GM12878 (cell line): ENCODE measurements at regions not wholly inside any gene's neighbourhood (a gene's known extent, or its start where the extent isn't known, plus 50 kb on each side); places are given as distances from the start of the nearest gene placed in this dataset.

Source experiments
- ATAC-seq: fragments of 200-7000 bp; cut with Tn5 transposase; 3 replicates; pipeline ENCODE4 v1.9.1; 2020; ENCODE audit warnings: mild to moderate bottlenecking, moderate library complexity
- BruUV-seq: library from RNA; stranded (reverse); fragments of 400-500 nt; replicated peaks from 2 replicates; lab custom pipeline; 2021; lab: Mats Ljungman, UMichigan
- CTCF ChIA-PET: fragments of 300-600 bp; sonication (Branson Sonifier 250); formaldehyde crosslinking; extraction: SDS; loops from one replicate; lab custom pipeline; 2021; ENCODE audit warnings: inconsistent platforms; lab: Yijun Ruan, JAX
- POLR2A ChIA-PET: fragments of 350-600 bp; formaldehyde crosslinking; extraction: SDS; loops from one replicate; lab custom pipeline; 2021; ENCODE audit warnings: inconsistent platforms; lab: Charles Lee
- RAD21 ChIA-PET: fragments of 300-600 bp; sonication (Branson Sonifier 250); formaldehyde crosslinking; loops from one replicate; lab custom pipeline; 2023; ENCODE audit warnings: antibody characterized with exemption; ENCODE audit not compliant: unreplicated experiment; lab: Charles Lee
- SMC1A ChIA-PET: fragments of 300-600 bp; sonication (Branson Sonifier 250); formaldehyde crosslinking; loops from one replicate; lab custom pipeline; 2023; ENCODE audit not compliant: unreplicated experiment, uncharacterized antibody; lab: Charles Lee
- DNase-seq: peaks from one replicate; pipeline ENCODE4 v3.0.0-alpha.2; 2011; ENCODE audit warnings: low read depth, low spot score
- FAIRE-seq: peaks from 3 replicates; lab custom pipeline; 2011; peaks lifted over from hg19 to GRCh38; lab: Jason Lieb, UNC
- H2AFZ ChIP-seq: 2 replicates; pipeline ENCODE4 v1.6.0; 2011; ENCODE audit warnings: low read depth, low read length, control low read depth; ENCODE audit not compliant: control insufficient read depth
- H3K27ac ChIP-seq: 2 replicates; pipeline ENCODE4 v1.5.1; 2011; ENCODE audit warnings: control low read depth; ENCODE audit not compliant: control insufficient read depth, insufficient read depth
- H3K27me3 ChIP-seq, 2 experiments: replicated peaks in 1 of 2; 2 replicates each; pipeline versions ENCODE4 v1.6.0 to v1.6.1; 2011; ENCODE audit warnings: low read length in 1 of 2; ENCODE audit not compliant: control insufficient read depth in 2 of 2, insufficient read depth in 2 of 2
- H3K36me3 ChIP-seq, 2 experiments: 2 replicates each; pipeline ENCODE4 v1.5.1; 2011; ENCODE audit warnings: low read length in 1 of 2; ENCODE audit not compliant: control insufficient read depth in 2 of 2, insufficient read depth in 2 of 2
- H3K4me1 ChIP-seq: 2 replicates; pipeline ENCODE4 v1.6.1; 2011; ENCODE audit warnings: mild to moderate bottlenecking, low read length, moderate library complexity, mixed read lengths; ENCODE audit not compliant: control insufficient read depth, insufficient read depth
- H3K4me2 ChIP-seq: 2 replicates; pipeline ENCODE4 v1.6.0; 2011; ENCODE audit warnings: control low read depth; ENCODE audit not compliant: control insufficient read depth, insufficient read depth
- H3K4me3 ChIP-seq: fragments of 200-600 bp; sonication (generic); 2 replicates; pipeline ENCODE4 v1.5.1; 2016
- H3K79me2 ChIP-seq: 2 replicates; pipeline ENCODE4 v1.6.0; 2011; ENCODE audit warnings: low read length; ENCODE audit not compliant: control insufficient read depth, insufficient read depth
- H3K9ac ChIP-seq: 2 replicates; pipeline ENCODE4 v1.8.0; 2011; ENCODE audit warnings: low read length, control low read depth, mixed read lengths; ENCODE audit not compliant: control insufficient read depth, insufficient read depth
- H3K9me3 ChIP-seq: replicated peaks from 3 replicates; pipeline ENCODE4 v1.5.1; 2011; ENCODE audit warnings: mild to moderate bottlenecking, low read length; ENCODE audit not compliant: control insufficient read depth, insufficient read depth
- H4K20me1 ChIP-seq: 2 replicates; pipeline ENCODE4 v1.6.0; 2011; ENCODE audit not compliant: control insufficient read depth, insufficient read depth
- BCL11A ChIP-seq: IDR thresholded peaks from 2 replicates; pipeline ENCODE4 v1.6.1; 2011; ENCODE audit warnings: low read depth, low read length
- BHLHE40 ChIP-seq, 2 experiments: fragments of 450-650 bp in 1 of 2; IDR thresholded peaks; 2 replicates each; pipeline ENCODE4 v1.6.1; 2011 to 2017; ENCODE audit warnings: low read depth in 2 of 2, borderline replicate concordance in 1 of 2, improper control_type of control experiment in 1 of 2, low read length in 1 of 2, mild to moderate bottlenecking in 1 of 2
- CHD4 ChIP-seq: fragments of 200-600 bp; sonication (generic); IDR thresholded peaks from 2 replicates; pipeline ENCODE4 v1.6.1; 2016; ENCODE audit warnings: mild to moderate bottlenecking
- GABPA ChIP-seq: IDR thresholded peaks from 2 replicates; pipeline ENCODE4 v1.6.1; 2014; ENCODE audit warnings: antibody characterized with exemption, low read depth, mild to moderate bottlenecking, inconsistent platforms
- GATAD2B ChIP-seq: fragments of 450-650 bp; conservative IDR thresholded peaks from 2 replicates; pipeline ENCODE4 v1.6.1; 2017; ENCODE audit warnings: low read depth, mild to moderate bottlenecking, moderate library complexity
- PAX8 ChIP-seq: fragments of 450-650 bp; IDR thresholded peaks from 2 replicates; pipeline ENCODE4 v1.6.1; 2017; ENCODE audit warnings: mild to moderate bottlenecking, moderate library complexity
- ZNF384 ChIP-seq: IDR thresholded peaks from 2 replicates; pipeline ENCODE4 v1.6.1; 2012; ENCODE audit warnings: low read depth, mild to moderate bottlenecking, low read length, improper control_type of control experiment, borderline replicate concordance
- WGBS: methylation state at CpG from one replicate; pipeline ENCODE4 v1.1.6; 2016; ENCODE audit warnings: low lambda C conversion rate; ENCODE audit not compliant: insufficient replicate concordance, insufficient coverage; ENCODE audit errors: missing lambda C conversion rate; 5-methylcytosine and 5-hydroxymethylcytosine counted together
- in situ Hi-C: fragments of 300-500 bp; cut with MboI; formaldehyde crosslinking; loops from 9 replicates; pipeline ENCODE4 v1.14.3; 2018; ENCODE audit warnings: mixed read lengths
- intact Hi-C: fragments of 100-400 bp; cut with micrococcal nuclease; formaldehyde crosslinking; loops from one replicate; pipeline ENCODE4 v1.14.2; 2022; ENCODE audit not compliant: unreplicated experiment

GRCh38 chr13:22107549-22107948 lies 436.7 kb downstream of the FGF9 start:
- ChIA-PET POLR2A (no interaction called here), SMC1A (interaction anchor here (0.8 to 1.1 kb wide), 3 partner anchors 26 to 164 kb away, joined by 3 to 4 read pairs (median 3); no protein-coding TSS in a partner anchor)
- intact Hi-C loops: no loop called here
- BruUV-seq: no TSS peak
- H3K36me3 ChIP-seq: no peaks in the 10 kb centered on the region
- no peak overlapping the region for H3K4me2 ChIP-seq
- H3K27me3 ChIP-seq: no peaks in the 10 kb centered on the region
- no peaks in the 10 kb centered on the region for H4K20me1 ChIP-seq
- DNase-seq: no peak
- no peak for TF ChIP-seq CHD4
- no peak for TF ChIP-seq GABPA
- TF ChIP-seq BCL11A: no peak
- TF ChIP-seq ZNF384: no peak
- TF ChIP-seq PAX8: no peak
- TF ChIP-seq GATAD2B: no peak
- TF ChIP-seq BHLHE40 (IDR thresholded peaks at IDR 0.05; ENCODE audit: borderline replicate concordance in 1 of 2, low read depth in 2 of 2, low read length in 1 of 2): no peak
- TF ChIP-seq, all 136 proteins: peak for 0
- peaks cover 3% of the 10 kb centered on the region; the same call in 1 of the 2 replicates for H3K4me1 ChIP-seq
- no peak overlapping the region for H2AFZ ChIP-seq
- WGBS: 89% methylated on average over 4 of the region's 4 CpGs
- H3K4me3 ChIP-seq: no peak overlapping the region
- no peak overlapping the region for H3K27ac ChIP-seq
- in situ Hi-C loops: no loop called here
- no peak for ATAC-seq
- no peaks in the 10 kb centered on the region for H3K79me2 ChIP-seq
- ChIA-PET CTCF (interaction anchor here (1.0 to 1.1 kb wide), 2 partner anchors 19 to 194 kb away, joined by 3 read pairs; no protein-coding TSS in a partner anchor), RAD21 (no interaction called here)
- no peak overlapping the region for H3K9ac ChIP-seq
- no peaks in the 10 kb centered on the region; the same call in 1 of the 3 replicates for H3K9me3 ChIP-seq
- no peak for FAIRE-seq
